Mammary epithelial cell (primary cell): ENCODE measurements at regions not wholly inside any gene's neighbourhood (a gene's known extent, or its start where the extent isn't known, plus 50 kb on each side); places are given as distances from the start of the nearest gene placed in this dataset.

ENCODE experiments used
- CTCF ChIP-seq, 2 donors: IDR thresholded peaks in 1 of 2; conservative IDR thresholded peaks in 1 of 2; 2 replicates each; pipeline ENCODE4 v1.5.1; 2011 to 2012; ENCODE audit warnings: inconsistent platforms in 2 of 2, low read length in 2 of 2, mild to moderate bottlenecking in 2 of 2, control low read depth in 1 of 2, low read depth in 1 of 2; ENCODE audit not compliant: insufficient read depth in 1 of 2; ENCODE audit errors: extremely low read depth in 1 of 2
- EZH2 ChIP-seq: IDR thresholded peaks from 2 replicates; pipeline ENCODE4 v1.6.1; 2012; ENCODE audit warnings: low read length, inconsistent platforms, borderline replicate concordance

GRCh38 chr4:54386042-54386669 lies 157.1 kb downstream of the PDGFRA start:
- no peak for TF ChIP-seq CTCF (conservative IDR thresholded peaks at IDR 0.05 in 1 of 2, IDR thresholded peaks at IDR 0.05 in 1 of 2; ENCODE audit: extremely low read depth in 1 of 2, insufficient read depth in 1 of 2, low read depth in 1 of 2, low read length in 2 of 2)
- TF ChIP-seq EZH2 = no peak
